Stimulated activated CD4-positive, alpha-beta T cell treated with anti-CD3 and anti-CD28 coated beads, Interleukin-2, amount 100 ng/mL, for 48 hours (primary cell): ENCODE measurements at regions not wholly inside any gene's neighbourhood (a gene's known extent, or its start where the extent isn't known, plus 50 kb on each side); places are given as distances from the start of the nearest gene placed in this dataset.

Experiments
- DNase-seq, 2 donors: peaks; one replicate each; pipeline ENCODE4 v3.0.0-alpha.2; 2020

GRCh38 chr2:144708626-144709025, 188.7 kb upstream of the ZEB2 start:
- no peak for DNase-seq

GRCh38 chr2:144707736-144708326, 187.9 kb upstream of the ZEB2 start:
- no peak for DNase-seq

GRCh38 chr2:144706647-144707046, 186.7 kb upstream of the ZEB2 start:
- DNase-seq, result no peak

GRCh38 chr2:144705328-144706245, 185.7 kb upstream of the ZEB2 start:
- no peak for DNase-seq

GRCh38 chr2:144704709-144705095, 184.8 kb upstream of the ZEB2 start:
- no peak for DNase-seq

GRCh38 chr2:144703852-144704708, 184.2 kb upstream of the ZEB2 start:
- no peak for DNase-seq

GRCh38 chr2:144702051-144702450, 182.1 kb upstream of the ZEB2 start:
- no peak for DNase-seq

- DNase-seq, result no peak
Observed at GRCh38 chr2:144701259-144701658, 181.3 kb upstream of the ZEB2 start.

GRCh38 chr2:144698156-144698555, 178.2 kb upstream of the ZEB2 start:
- no peak for DNase-seq

GRCh38 chr2:144695657-144696056, 175.7 kb upstream of the ZEB2 start:
- DNase-seq, result no peak

GRCh38 chr2:144694456-144694855, 174.5 kb upstream of the ZEB2 start:
- DNase-seq, result no peak

GRCh38 chr2:144693179-144693578, 173.3 kb upstream of the ZEB2 start:
- DNase-seq, result no peak

- DNase-seq, result no peak
Observed at GRCh38 chr2:144692661-144693060, 172.7 kb upstream of the ZEB2 start.

- DNase-seq, result no peak
Observed at GRCh38 chr2:144690771-144691170, 170.9 kb upstream of the ZEB2 start.

GRCh38 chr2:144686518-144687215, 166.7 kb upstream of the ZEB2 start:
- DNase-seq, result no peak

GRCh38 chr2:144683966-144684365, 164.0 kb upstream of the ZEB2 start:
- DNase-seq, result no peak

GRCh38 chr2:144683107-144683753, 163.3 kb upstream of the ZEB2 start:
- no peak for DNase-seq

- DNase-seq, result no peak
Observed at GRCh38 chr2:144682248-144682647, 162.3 kb upstream of the ZEB2 start.

GRCh38 chr2:144681389-144681788, 161.5 kb upstream of the ZEB2 start:
- no peak for DNase-seq

GRCh38 chr2:144679942-144680341, 160.0 kb upstream of the ZEB2 start:
- no peak for DNase-seq

- DNase-seq, result no peak
Observed at GRCh38 chr2:144678736-144679135, 158.8 kb upstream of the ZEB2 start.

- DNase-seq, result no peak
Observed at GRCh38 chr2:144675731-144676130, 155.8 kb upstream of the ZEB2 start.
